Endodermal cell (in vitro differentiated cells): ENCODE measurements at regions not wholly inside any gene's neighbourhood (a gene's known extent, or its start where the extent isn't known, plus 50 kb on each side); places are given as distances from the start of the nearest gene placed in this dataset.

ENCODE experiments used
- DNase-seq: peaks from one replicate; pipeline ENCODE4 v3.0.0-alpha.2; 2017
- H3K27ac ChIP-seq: 2 replicates; pipeline ENCODE4 v1.5.1; 2013; ENCODE audit warnings: mild to moderate bottlenecking, low read depth, low read length, moderate library complexity
- H3K27me3 ChIP-seq: 2 replicates; pipeline ENCODE4 v1.6.1; 2013; ENCODE audit warnings: mild to moderate bottlenecking, low read length, moderate library complexity; ENCODE audit not compliant: insufficient read depth, control insufficient read depth, poor library complexity, severe bottlenecking
- H3K36me3 ChIP-seq: 2 replicates; pipeline ENCODE4 v1.7.0; 2013; ENCODE audit warnings: mild to moderate bottlenecking, low read length, moderate library complexity; ENCODE audit not compliant: control insufficient read depth, insufficient read depth
- H3K4me1 ChIP-seq: one replicate; pipeline ENCODE4 v1.7.0; 2013; ENCODE audit warnings: low read length; ENCODE audit not compliant: control insufficient read depth, insufficient read depth
- H3K4me3 ChIP-seq: 2 replicates; pipeline ENCODE4 v1.5.1; 2013; ENCODE audit warnings: mild to moderate bottlenecking, low read length, moderate library complexity
- H3K9ac ChIP-seq: 2 replicates; pipeline ENCODE4 v1.6.1; 2013; ENCODE audit warnings: mild to moderate bottlenecking, low read length, moderate library complexity; ENCODE audit not compliant: poor library complexity, severe bottlenecking; ENCODE audit errors: extremely low read depth
- H3K9me3 ChIP-seq: 2 replicates; pipeline ENCODE4 v1.6.1; 2013; ENCODE audit warnings: mild to moderate bottlenecking, low read length, moderate library complexity; ENCODE audit not compliant: control insufficient read depth
- H3K27ac Mint-ChIP-seq: 2 replicates; pipeline ENCODE4 v1.8.0; 2020; ENCODE audit warnings: mixed read lengths
- H3K27me3 Mint-ChIP-seq: 2 replicates; pipeline ENCODE4 v1.8.0; 2021; ENCODE audit warnings: mild to moderate bottlenecking, mixed read lengths; ENCODE audit not compliant: insufficient read depth
- H3K36me3 Mint-ChIP-seq: 2 replicates; pipeline ENCODE4 v1.8.0; 2020; ENCODE audit warnings: low read depth, mixed read lengths
- H3K4me1 Mint-ChIP-seq: 2 replicates; pipeline ENCODE4 v1.8.0; 2020; ENCODE audit warnings: mixed read lengths
- H3K4me3 Mint-ChIP-seq: 2 replicates; pipeline ENCODE4 v1.8.0; 2020; ENCODE audit warnings: mild to moderate bottlenecking, moderate library complexity, mixed read lengths
- H3K9me3 Mint-ChIP-seq: 2 replicates; pipeline ENCODE4 v1.8.0; 2020; ENCODE audit warnings: mild to moderate bottlenecking, mixed read lengths
- CTCF ChIP-seq: fragments of 200-600 bp; sonication (generic); conservative IDR thresholded peaks from 2 replicates; pipeline ENCODE4 v1.5.0; 2021; ENCODE audit warnings: antibody characterized with exemption, mild to moderate bottlenecking
- WGBS, 2 experiments: methylation state at CpG; one replicate each; pipeline versions ENCODE4 v1.1.5 to v1.1.7; 2013; ENCODE audit warnings: missing lambda C conversion rate in 2 of 2, mixed read lengths in 1 of 2; ENCODE audit not compliant: insufficient coverage in 1 of 2, insufficient read length in 1 of 2; 5-methylcytosine and 5-hydroxymethylcytosine counted together

DNA sequence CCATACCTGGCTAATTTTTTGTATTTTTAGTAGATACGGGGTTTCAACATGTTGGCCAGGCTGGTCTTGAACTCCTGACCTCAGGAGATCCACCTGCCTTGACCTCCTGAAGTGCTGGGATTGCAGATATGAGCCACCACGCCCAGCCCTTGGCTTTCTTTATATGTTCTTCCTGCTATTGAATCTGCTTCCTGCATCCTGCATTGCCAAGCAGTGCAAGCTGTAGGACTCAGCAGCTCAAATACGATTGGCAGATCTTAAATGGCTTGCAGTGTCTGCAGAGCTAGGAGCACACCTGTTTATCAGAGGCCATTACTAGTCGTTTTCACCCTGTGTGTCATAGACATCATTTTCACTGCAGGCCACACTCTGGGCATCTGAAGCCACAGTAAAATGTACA is 426.2 kb upstream of the PPP2R3A start:
- Mint-ChIP-seq H3K36me3 (no peaks in the 10 kb centered on the region), H3K27ac (no peak overlapping the region), H3K27me3 (peaks cover 7% of the 10 kb centered on the region), H3K9me3 (no peaks in the 10 kb centered on the region), H3K4me1 (no peaks in the 10 kb centered on the region), H3K4me3 (no peak overlapping the region)
- Histone ChIP-seq H3K27me3 (peaks cover 9% of the 10 kb centered on the region), H3K27ac (no peak overlapping the region), H3K9ac (no peak overlapping the region), H3K4me3 (no peak overlapping the region), H3K4me1 (no peaks in the 10 kb centered on the region), H3K9me3 (no peaks in the 10 kb centered on the region), H3K36me3 (no peaks in the 10 kb centered on the region)
- no peak for DNase-seq
- 87 to 90% methylated on average over 3 to 4 of the region's 4 CpGs for WGBS, 2 experiments
- TF ChIP-seq CTCF: no peak

DNA sequence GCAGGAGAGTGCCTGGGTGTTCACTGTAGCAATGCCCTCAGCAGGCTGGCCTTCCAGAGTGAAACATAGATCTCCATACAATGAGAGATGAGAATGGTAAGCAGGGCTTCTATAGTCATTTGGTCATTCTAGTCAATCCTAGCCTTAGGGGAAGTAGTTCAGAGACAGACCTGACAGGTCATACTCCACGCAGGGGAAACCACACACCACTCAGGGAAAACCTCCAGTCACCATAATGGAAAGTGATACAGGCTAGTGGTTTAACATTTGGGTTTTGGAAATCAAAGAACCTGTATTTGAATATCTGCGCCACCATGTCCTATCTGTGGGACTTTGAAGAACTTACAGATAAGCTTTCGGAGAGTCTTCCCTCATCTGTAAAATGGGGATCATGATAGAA is 425.7 kb upstream of the PPP2R3A start:
- Mint-ChIP-seq H3K27ac (no peak overlapping the region), H3K36me3 (no peaks in the 10 kb centered on the region), H3K9me3 (no peaks in the 10 kb centered on the region), H3K4me3 (no peak overlapping the region), H3K27me3 (peaks cover 8% of the 10 kb centered on the region), H3K4me1 (no peaks in the 10 kb centered on the region)
- H3K36me3 ChIP-seq: no peaks in the 10 kb centered on the region
- no peak overlapping the region for H3K27ac ChIP-seq
- no peaks in the 10 kb centered on the region for H3K9me3 ChIP-seq
- no peak for TF ChIP-seq CTCF
- no peak overlapping the region for H3K4me3 ChIP-seq
- no peak for DNase-seq
- H3K4me1 ChIP-seq: no peaks in the 10 kb centered on the region
- 82 to 100% methylated on average over 2 to 3 of the region's 3 CpGs for WGBS, 2 experiments
- peaks cover 9% of the 10 kb centered on the region for H3K27me3 ChIP-seq
- no peak overlapping the region for H3K9ac ChIP-seq

GRCh38 chr3:135549928-135550494 is 415.5 kb upstream of the PPP2R3A start:
- Mint-ChIP-seq H3K27ac (no peak overlapping the region), H3K4me3 (no peak overlapping the region), H3K27me3 (peaks cover 2% of the 10 kb centered on the region), H3K36me3 (no peaks in the 10 kb centered on the region), H3K4me1 (peaks cover 2% of the 10 kb centered on the region), H3K9me3 (no peaks in the 10 kb centered on the region)
- H3K4me1 ChIP-seq: no peaks in the 10 kb centered on the region
- H3K9me3 ChIP-seq: no peaks in the 10 kb centered on the region
- H3K36me3 ChIP-seq: no peaks in the 10 kb centered on the region
- WGBS, 2 experiments: 87 to 93% methylated on average over 4 of the region's 4 CpGs
- H3K27ac ChIP-seq: no peak overlapping the region
- no peaks in the 10 kb centered on the region for H3K27me3 ChIP-seq
- DNase-seq: no peak
- no peak for TF ChIP-seq CTCF
- H3K9ac ChIP-seq: no peak overlapping the region
- H3K4me3 ChIP-seq: no peak overlapping the region
